Type B pancreatic cell (in vitro differentiated cells): ENCODE measurements at regions not wholly inside any gene's neighbourhood (a gene's known extent, or its start where the extent isn't known, plus 50 kb on each side); places are given as distances from the start of the nearest gene placed in this dataset.

Experiments used
- DNase-seq: peaks from one replicate; pipeline ENCODE4 v3.0.0; 2021; ENCODE audit warnings: mixed read lengths; ENCODE audit not compliant: unreplicated experiment; ENCODE audit errors: extremely low spot score
- H3K27ac Mint-ChIP-seq: 2 replicates; pipeline ENCODE4 v1.8.0; 2021; ENCODE audit warnings: mild to moderate bottlenecking, mixed read lengths
- H3K27me3 Mint-ChIP-seq: 2 replicates; pipeline ENCODE4 v1.8.0; 2021; ENCODE audit warnings: mixed read lengths
- H3K36me3 Mint-ChIP-seq: 2 replicates; pipeline ENCODE4 v1.8.0; 2021; ENCODE audit warnings: mixed read lengths
- H3K4me1 Mint-ChIP-seq: one replicate; pipeline ENCODE4 v1.8.0; 2021; ENCODE audit warnings: mixed read lengths; ENCODE audit not compliant: unreplicated experiment
- H3K4me3 Mint-ChIP-seq: 2 replicates; pipeline ENCODE4 v1.8.0; 2021; ENCODE audit warnings: mild to moderate bottlenecking, mixed read lengths
- H3K9me3 Mint-ChIP-seq: 2 replicates; pipeline ENCODE4 v1.8.0; 2021; ENCODE audit warnings: mixed read lengths
- TF ChIP-seq, protein P1 (sequence below): fragments of 200-600 bp; sonication (generic); conservative IDR thresholded peaks from 2 replicates; pipeline ENCODE4 v1.5.0; 2021; ENCODE audit warnings: antibody characterized with exemption, mild to moderate bottlenecking

- no peak overlapping the region for H3K27ac Mint-ChIP-seq
- no peaks in the 10 kb centered on the region for H3K4me1 Mint-ChIP-seq
- H3K36me3 Mint-ChIP-seq = no peaks in the 10 kb centered on the region
- H3K9me3 Mint-ChIP-seq = peaks cover 12% of the 10 kb centered on the region
- DNase-seq = no peak
- H3K27me3 Mint-ChIP-seq = peaks cover 8% of the 10 kb centered on the region
- TF ChIP-seq, protein P1, sequence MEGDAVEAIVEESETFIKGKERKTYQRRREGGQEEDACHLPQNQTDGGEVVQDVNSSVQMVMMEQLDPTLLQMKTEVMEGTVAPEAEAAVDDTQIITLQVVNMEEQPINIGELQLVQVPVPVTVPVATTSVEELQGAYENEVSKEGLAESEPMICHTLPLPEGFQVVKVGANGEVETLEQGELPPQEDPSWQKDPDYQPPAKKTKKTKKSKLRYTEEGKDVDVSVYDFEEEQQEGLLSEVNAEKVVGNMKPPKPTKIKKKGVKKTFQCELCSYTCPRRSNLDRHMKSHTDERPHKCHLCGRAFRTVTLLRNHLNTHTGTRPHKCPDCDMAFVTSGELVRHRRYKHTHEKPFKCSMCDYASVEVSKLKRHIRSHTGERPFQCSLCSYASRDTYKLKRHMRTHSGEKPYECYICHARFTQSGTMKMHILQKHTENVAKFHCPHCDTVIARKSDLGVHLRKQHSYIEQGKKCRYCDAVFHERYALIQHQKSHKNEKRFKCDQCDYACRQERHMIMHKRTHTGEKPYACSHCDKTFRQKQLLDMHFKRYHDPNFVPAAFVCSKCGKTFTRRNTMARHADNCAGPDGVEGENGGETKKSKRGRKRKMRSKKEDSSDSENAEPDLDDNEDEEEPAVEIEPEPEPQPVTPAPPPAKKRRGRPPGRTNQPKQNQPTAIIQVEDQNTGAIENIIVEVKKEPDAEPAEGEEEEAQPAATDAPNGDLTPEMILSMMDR = no peak
- H3K4me3 Mint-ChIP-seq = no peak overlapping the region
Observed at GRCh38 chr5:110354915-110355644, 371.4 kb downstream of the TMEM232 start.

- no peak for DNase-seq
- TF ChIP-seq, protein P1 = no peak
- H3K36me3 Mint-ChIP-seq = no peaks in the 10 kb centered on the region
- H3K9me3 Mint-ChIP-seq = peaks cover 12% of the 10 kb centered on the region
- no peak overlapping the region for H3K4me3 Mint-ChIP-seq
- H3K4me1 Mint-ChIP-seq = no peaks in the 10 kb centered on the region
- H3K27ac Mint-ChIP-seq = no peak overlapping the region
- H3K27me3 Mint-ChIP-seq = peaks cover 8% of the 10 kb centered on the region
Observed at GRCh38 chr5:110356677-110357076, 369.8 kb downstream of the TMEM232 start.

- Mint-ChIP-seq H3K9me3 (peaks cover 13% of the 10 kb centered on the region), H3K36me3 (no peaks in the 10 kb centered on the region), H3K4me1 (peaks cover 7% of the 10 kb centered on the region), H3K27ac (no peak overlapping the region), H3K4me3 (no peak overlapping the region), H3K27me3 (peaks cover 8% of the 10 kb centered on the region)
- TF ChIP-seq, protein P1 = no peak
- no peak for DNase-seq
Observed at GRCh38 chr5:110359221-110359620, 367.2 kb downstream of the TMEM232 start.

DNA sequence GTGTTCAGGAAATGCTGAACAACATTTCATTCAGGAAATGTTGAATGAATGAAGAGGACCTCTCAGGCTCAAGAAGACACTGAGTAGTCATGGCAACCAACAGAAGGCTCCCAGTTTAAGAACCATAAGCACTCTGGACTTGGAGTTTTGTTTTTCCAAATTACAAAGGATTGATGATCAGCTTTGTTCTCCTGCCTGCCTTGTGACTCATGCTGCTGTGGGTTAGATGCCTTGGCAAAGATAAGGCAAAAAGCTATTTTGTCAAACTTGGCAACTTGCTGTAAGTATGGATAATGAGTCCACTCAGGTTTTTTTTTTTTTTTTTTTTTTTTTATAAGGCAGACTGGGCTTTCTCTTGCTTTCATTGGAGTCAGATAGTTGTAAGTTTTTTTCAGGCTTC, 365.0 kb downstream of the TMEM232 start:
- Mint-ChIP-seq H3K4me3 (no peak overlapping the region), H3K4me1 (peaks cover 7% of the 10 kb centered on the region), H3K9me3 (peaks cover 15% of the 10 kb centered on the region), H3K27me3 (no peaks in the 10 kb centered on the region), H3K27ac (no peak overlapping the region), H3K36me3 (no peaks in the 10 kb centered on the region)
- DNase-seq = no peak
- TF ChIP-seq, protein P1 = no peak

DNA sequence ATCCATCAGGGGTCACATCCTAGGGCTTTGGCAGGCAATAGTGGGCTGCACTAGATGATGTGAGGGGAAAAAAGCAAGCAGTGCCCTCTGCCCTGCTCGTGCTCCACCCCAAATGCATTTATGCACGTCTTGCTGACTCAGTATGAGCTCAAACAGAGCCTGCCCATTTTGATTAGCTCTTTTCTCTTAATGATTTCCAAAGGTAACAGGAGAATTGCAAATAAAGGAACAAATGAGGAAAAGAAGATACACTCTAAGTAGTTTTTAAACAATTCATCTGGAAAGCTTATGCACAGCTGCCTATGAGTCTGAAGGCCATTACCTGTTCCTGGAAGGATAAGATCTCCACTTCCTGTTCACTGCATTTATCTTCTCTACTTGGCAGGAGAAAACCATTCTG, 364.2 kb downstream of the TMEM232 start:
- H3K4me3 Mint-ChIP-seq = no peak overlapping the region
- no peak overlapping the region for H3K27ac Mint-ChIP-seq
- TF ChIP-seq, protein P1 = no peak
- H3K9me3 Mint-ChIP-seq = peaks cover 10% of the 10 kb centered on the region
- H3K36me3 Mint-ChIP-seq = no peaks in the 10 kb centered on the region
- H3K27me3 Mint-ChIP-seq = no peaks in the 10 kb centered on the region
- H3K4me1 Mint-ChIP-seq = peaks cover 7% of the 10 kb centered on the region
- DNase-seq = no peak
